Astrocyte of the hippocampus (primary cell): ENCODE measurements at regions not wholly inside any gene's neighbourhood (a gene's known extent, or its start where the extent isn't known, plus 50 kb on each side); places are given as distances from the start of the nearest gene placed in this dataset.
A peak's percentile ranks its signal among the peaks of the same experiment; 100 is the strongest.
"Not testable (repeated sequence)": the region's sequence is repeated elsewhere in the genome, so short reads cannot be mapped to it uniquely, and the experiment has no call there.

Experiments
- DNase-seq: peaks from one replicate; pipeline ENCODE4 v3.0.0; 2011; ENCODE audit warnings: low read depth, low spot score

- DNase-seq, result peak; percentile 46
Measured at GRCh38 chr4:159410076-159410777, 307.3 kb downstream of the RAPGEF2 start.

- no peak for DNase-seq
Measured at GRCh38 chr4:159410891-159411290, 308.0 kb downstream of the RAPGEF2 start.

GRCh38 chr4:159413306-159413943 is 310.5 kb downstream of the RAPGEF2 start:
- DNase-seq, result no peak

GRCh38 chr4:159414305-159414704 is 311.4 kb downstream of the RAPGEF2 start:
- DNase-seq, result no peak

GRCh38 chr4:159416073-159416472 is 313.2 kb downstream of the RAPGEF2 start:
- DNase-seq, result no peak

GRCh38 chr4:159416996-159417395 is 314.1 kb downstream of the RAPGEF2 start:
- DNase-seq, result no peak

- DNase-seq, result no peak
Measured at GRCh38 chr4:159420162-159421057, 317.5 kb downstream of the RAPGEF2 start.

- not testable (repeated sequence) for DNase-seq
Measured at GRCh38 chr4:159421058-159421419, 318.2 kb downstream of the RAPGEF2 start.

GRCh38 chr4:159422019-159422418 is 319.1 kb downstream of the RAPGEF2 start:
- DNase-seq, result no peak

GRCh38 chr4:159422626-159423025 is 319.7 kb downstream of the RAPGEF2 start:
- no peak for DNase-seq

- DNase-seq, result no peak
Measured at GRCh38 chr4:159425737-159426305, 322.9 kb downstream of the RAPGEF2 start.

- no peak for DNase-seq
Measured at GRCh38 chr4:159428293-159428692, 325.4 kb downstream of the RAPGEF2 start.

GRCh38 chr4:159428975-159429692 is 326.3 kb downstream of the RAPGEF2 start:
- no peak for DNase-seq

GRCh38 chr4:159429693-159430035 is 326.8 kb downstream of the RAPGEF2 start:
- DNase-seq, result no peak

- DNase-seq, result no peak
Measured at GRCh38 chr4:159430896-159431295, 328.0 kb downstream of the RAPGEF2 start.

GRCh38 chr4:159432436-159432835 is 329.6 kb downstream of the RAPGEF2 start:
- no peak for DNase-seq

- no peak for DNase-seq
Measured at GRCh38 chr4:159433337-159433736, 330.5 kb downstream of the RAPGEF2 start.

GRCh38 chr4:159434114-159434870 is 331.4 kb downstream of the RAPGEF2 start:
- no peak for DNase-seq

- no peak for DNase-seq
Measured at GRCh38 chr4:159434871-159435241, 332.0 kb downstream of the RAPGEF2 start.

GRCh38 chr4:159435561-159436023 is 332.7 kb downstream of the RAPGEF2 start:
- no peak for DNase-seq

- no peak for DNase-seq
Measured at GRCh38 chr4:159443975-159444374, 341.1 kb downstream of the RAPGEF2 start.
